GM19025 (cell line): ENCODE measurements at regions not wholly inside any gene's neighbourhood (a gene's known extent, or its start where the extent isn't known, plus 50 kb on each side); places are given as distances from the start of the nearest gene placed in this dataset.
"Not testable (repeated sequence)": the region's sequence is repeated elsewhere in the genome, so short reads cannot be mapped to it uniquely, and the experiment has no call there.

ENCODE experiments used
- ATAC-seq: cut with Tn5 transposase; IDR thresholded peaks from one replicate; pipeline ENCODE4 v1.9.1; 2021; ENCODE audit warnings: mild to moderate bottlenecking, low read depth, moderate library complexity; ENCODE audit not compliant: unreplicated experiment

DNA sequence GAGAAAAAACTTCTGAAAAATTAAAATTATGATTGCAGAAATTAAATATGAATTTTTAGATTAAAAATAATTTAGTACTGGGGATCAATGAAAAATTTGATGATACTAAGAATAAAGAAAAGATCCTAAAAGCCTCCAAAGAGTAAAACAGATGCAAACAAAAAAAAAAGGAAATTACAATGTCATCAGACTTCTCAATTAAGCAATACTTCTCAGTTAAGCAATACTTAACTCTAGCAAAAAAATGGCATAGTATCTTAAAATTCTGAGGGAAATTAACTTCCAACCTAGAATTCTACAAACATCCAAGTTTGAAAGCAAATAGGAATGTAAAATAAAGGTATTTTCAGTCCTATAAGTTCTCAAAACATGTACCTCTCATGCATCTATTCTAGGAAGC lies 141.2 kb upstream of the INTU start:
- ATAC-seq: no peak

DNA sequence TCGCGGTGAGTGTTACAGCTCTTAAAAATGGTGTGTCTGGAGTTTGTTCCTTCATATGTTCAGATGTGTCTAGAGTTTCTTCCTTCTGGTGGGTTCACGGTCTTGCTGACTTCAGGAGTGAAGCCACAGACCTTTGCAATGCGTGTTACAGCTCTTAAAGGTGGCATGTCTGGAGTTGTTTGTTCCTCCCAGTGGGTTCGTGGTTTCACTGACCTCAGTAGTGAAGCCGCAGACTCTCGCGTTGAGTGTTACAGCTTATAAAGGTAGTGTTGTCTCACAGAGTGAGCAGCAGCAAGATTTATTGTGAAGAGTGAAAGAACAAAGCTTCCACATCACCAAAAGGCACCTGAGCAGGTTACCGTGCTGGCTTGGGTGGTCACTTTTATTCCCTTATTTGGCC lies 135.9 kb upstream of the INTU start:
- ATAC-seq: not testable (repeated sequence)

DNA sequence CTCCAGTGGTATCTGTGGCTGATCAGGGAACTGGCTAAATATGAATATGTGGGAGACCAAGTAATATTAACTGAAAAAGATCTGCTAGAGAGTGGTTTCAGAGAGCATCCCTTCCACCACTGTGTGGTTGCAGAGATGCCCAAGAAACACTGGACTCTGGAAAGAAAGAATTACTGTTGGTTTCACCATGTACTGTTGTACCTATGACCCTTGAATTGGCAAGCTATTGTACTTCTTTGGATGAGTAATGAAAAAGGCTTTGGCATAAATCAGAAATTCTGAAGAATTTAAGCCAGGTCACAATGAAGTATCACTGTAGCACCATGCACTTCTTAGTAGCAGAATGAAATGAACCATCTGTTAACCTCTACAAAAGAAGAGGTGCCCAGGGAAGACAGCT lies 134.4 kb upstream of the INTU start:
- ATAC-seq: no peak

DNA sequence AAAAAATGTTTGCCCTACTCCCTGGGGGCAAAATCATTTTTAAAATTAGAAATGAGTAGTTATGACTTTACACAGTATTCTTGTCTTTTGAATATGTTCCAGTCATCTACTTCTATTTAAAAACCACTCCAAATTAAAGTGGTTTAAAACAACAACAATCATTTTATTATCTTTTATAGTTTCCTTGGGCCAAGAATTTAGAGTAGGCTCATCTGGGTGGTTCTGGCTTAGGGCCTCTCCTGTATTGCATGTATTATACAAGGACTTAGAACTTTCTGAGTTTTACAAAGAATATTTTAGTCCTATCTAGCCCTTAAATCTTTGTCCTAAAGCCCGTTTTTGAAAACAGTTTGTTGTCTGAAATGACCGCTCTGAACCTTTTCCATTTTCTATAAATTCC lies 132.5 kb upstream of the INTU start:
- no peak for ATAC-seq

DNA sequence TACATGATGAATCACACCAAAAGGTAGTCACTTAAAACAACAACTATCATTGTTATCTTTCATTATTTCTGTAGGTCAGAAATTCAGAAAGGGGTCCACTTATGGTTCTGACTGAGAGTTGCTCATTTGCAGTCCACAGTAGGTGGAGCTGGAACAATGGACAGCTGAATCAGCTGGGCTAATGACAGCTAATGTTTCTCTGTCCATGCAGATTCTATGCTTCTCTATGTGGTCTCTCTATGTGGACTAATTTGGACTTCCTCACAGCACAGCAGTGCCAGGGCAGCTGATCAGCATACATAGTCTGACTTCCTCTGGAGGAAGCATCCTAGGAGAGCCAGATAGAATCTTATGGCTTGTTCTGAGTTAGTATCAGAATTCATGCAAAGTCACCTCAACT lies 131.7 kb upstream of the INTU start:
- ATAC-seq: no peak

DNA sequence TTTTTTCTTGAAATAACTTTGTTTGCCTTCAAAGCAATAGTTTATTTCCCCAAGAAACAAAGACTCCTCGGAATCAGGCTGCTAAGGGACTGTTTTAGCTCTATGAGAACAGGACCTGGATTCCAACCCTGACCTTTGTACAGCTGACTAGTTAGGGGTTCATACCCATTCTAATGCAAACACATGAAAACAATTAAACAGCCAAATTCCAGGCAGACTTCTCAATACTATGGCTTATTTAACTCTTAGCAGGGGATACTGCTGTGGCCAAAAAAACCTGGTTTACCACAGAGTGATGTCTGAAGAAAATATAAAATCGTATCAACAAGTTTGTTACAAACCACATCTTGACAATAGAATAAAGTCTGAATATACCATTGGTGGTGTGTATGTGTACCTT lies 129.6 kb upstream of the INTU start:
- no peak for ATAC-seq

DNA sequence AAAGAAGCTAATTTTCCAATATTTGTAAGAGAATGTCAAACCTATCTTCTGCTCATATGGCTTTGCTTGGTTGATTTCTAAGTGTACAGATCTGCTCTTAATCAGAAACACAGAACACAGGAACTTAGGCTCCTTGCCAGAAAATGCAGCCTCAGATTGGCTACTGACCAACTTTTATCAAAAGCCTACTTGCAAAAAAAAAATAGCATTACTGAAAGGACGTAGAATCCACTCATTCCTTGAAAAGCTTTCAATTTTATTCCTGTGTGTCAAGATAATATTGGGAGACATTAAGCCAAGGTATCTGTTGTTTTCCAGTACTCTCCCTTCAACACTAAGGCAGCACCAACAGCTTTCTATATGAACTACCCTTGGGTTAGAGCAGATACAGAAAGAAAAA lies 127.6 kb upstream of the INTU start:
- no peak for ATAC-seq

DNA sequence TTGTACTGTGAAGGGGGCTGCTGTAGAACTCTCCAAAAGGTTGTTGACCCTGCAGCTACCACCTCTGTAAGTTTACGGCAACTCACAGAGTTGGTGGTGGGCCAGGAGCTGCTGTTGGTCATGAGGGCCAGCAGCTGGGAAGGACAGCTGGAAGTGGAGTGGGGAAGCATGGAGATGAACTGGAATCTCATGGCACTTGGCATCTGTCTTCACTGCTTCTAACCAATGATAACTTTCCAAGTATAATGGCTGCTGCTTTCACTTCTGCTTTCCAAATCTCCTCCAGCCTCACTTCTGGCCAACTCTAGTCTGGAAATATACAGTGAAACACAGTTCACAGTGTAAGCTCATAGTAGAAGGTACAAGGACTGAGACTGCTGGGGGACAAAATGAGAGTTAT lies 126.5 kb upstream of the INTU start:
- ATAC-seq: no peak

DNA sequence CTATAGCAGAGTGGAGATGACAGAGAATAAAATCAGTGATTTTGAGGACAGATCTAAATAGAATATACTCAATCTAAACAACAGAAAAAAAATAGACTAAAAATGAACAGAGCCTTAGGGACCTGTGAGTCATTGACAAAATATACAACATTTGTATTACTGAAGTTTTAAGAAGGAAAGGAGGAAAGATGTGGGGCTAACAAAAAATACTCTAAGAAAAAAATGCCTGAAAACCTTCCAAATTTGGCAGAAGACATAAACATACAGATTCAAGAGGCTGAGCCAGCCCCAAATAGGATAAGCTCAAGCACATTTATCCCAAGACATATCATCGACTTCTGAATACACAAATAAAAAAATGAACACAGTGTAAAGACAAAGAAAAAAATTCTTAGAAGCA lies 123.6 kb upstream of the INTU start:
- ATAC-seq: no peak

DNA sequence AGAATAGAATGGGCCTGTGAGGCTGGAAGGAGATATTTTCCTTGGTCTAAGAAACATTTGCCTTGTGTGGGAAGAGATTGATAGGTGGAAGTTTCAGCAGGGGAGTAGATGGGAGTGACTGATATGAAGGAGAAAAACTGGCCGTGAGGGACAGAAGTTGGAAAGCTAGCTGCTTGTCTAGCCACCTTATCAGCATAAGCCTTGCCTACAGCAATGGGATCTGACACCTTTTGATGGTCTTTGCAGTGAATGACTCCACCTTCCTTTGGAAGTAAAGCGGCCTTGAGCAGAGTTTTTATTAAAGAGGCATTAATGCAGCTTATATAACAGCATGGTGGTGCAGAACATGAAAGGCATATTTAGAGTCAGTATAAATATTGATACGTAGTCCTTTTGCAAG lies 120.1 kb upstream of the INTU start:
- not testable (repeated sequence) for ATAC-seq

DNA sequence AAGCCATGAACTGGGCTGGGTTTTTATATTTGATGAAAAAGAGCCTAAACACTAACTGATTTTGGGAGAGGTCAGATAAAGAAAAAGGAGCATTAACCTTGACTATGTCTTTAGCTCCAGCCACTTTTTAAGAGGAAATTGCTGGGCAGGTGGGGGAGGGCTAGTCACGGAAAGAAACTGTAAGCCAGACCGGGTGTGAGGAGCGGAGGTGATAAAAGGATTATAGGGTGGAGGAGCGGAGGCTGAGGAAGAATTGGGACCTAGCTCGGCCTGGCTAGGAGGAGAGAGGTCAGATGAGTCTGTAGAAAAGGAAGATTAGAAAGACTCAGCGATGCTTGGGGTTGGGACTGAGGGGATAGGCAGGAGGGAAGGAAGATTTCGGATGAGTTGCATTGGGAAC lies 117.5 kb upstream of the INTU start:
- ATAC-seq: not testable (repeated sequence)

DNA sequence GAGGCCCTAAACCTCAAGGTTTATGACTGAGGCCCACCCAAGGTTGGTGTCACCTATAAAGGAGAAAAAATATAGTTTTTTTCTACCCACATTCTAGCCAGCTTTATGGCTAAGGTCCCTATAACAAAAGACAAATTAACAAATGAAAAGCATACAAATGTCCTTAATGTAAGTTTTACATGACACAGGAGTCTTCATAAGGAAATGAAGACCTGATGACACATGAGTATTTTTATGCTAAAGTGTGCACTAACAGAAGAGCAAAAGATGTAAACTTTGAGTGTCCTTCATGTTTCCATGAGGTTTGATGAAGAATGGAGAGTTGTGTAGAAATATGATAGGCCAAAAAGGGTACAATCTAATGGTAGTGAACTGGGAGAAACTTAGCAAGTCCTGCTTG lies 114.7 kb upstream of the INTU start:
- no peak for ATAC-seq

DNA sequence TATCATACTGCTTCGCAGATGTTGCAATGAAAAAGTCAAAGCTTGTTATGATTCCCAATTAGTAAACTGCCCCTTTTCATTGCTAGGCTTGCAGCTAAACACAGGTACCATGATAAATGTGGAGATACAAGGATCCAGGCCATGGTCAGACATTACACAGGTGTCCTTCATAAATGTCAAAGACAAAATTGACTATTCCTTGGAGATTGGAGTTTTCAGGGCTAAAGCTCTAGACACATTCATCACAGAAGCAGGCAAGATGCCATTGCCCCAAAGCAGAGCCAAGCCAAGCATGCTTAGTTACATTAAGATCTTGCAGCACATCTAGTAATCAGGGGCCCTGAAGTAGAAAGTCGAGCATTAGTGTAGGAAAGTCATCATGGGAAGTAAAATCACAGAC lies 111.3 kb upstream of the INTU start:
- no peak for ATAC-seq

DNA sequence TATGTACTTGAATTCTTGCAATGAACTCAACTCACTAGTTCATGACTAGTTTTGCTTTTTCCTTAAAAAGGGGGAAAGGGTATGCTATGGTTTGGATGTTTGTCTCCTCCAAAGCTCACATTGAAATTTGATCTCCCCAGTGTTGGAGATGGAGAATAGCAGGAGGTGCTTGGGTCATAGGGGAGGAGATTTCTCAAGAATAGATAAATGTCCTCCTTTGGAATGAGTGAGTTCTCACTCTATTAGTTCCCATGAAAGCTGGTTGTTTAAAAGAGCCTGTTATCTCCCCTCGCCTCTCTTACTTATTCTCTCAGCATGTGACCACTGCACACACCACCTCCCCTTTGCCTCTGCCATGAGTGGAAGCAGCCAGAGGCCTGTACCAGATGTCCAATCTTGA lies 109.4 kb upstream of the INTU start:
- no peak for ATAC-seq

DNA sequence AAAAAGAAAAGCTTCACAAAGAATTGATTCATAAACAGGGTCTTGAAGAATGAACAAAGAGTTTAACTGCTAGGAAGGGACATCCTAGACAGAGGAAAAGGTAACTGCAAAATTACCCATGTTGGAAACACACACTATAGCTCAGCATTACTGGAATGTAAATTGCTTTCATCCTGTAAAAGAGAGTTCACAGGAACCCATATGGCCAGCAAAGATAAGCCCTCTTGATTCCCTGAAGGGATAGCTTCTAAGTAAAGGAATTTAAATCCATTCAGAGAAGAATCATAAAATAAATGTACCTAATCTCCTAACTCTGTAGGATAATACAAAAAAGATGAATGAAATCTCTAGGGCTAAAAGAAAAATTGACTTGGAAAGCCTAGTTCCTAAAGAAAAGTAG lies 107.1 kb upstream of the INTU start:
- ATAC-seq: no peak

DNA sequence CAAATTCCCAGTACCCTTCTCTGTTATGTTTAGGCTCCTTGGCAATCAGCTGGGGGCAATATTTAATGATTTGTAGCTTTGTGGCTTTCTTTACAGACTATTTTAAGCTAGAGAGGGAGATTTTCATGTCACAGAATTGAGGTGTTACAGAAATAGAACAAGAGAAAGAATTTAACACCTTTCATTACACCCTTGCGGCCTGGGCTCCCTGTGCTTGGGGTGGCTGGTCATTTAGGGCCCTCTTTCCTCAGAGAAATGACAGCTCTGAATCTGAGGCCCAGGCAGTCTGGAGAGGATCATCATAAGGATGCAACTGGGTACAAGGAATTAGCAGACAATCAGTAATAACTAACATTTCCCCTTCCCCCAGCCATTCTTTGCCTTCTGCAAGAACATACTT lies 104.5 kb upstream of the INTU start:
- ATAC-seq: no peak

DNA sequence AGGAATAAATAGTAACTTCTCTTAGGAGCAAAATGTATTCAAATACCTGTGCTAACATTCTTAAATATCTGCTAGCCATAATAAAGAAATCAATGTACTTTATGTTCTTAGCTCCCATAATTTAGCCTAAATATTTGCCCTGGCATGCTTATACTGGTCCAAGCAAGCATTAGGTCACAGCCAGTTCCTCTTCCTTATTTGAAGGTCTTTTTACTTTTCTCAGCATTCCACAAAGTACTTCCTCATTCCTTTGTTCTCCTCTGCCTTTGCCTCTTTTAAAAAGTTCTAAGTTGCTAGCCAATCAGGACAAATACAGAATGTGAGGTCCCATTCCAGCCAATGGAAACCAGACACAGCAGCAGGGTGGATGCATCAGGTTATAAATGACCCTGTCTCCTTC lies 102.9 kb upstream of the INTU start:
- not testable (repeated sequence) for ATAC-seq

DNA sequence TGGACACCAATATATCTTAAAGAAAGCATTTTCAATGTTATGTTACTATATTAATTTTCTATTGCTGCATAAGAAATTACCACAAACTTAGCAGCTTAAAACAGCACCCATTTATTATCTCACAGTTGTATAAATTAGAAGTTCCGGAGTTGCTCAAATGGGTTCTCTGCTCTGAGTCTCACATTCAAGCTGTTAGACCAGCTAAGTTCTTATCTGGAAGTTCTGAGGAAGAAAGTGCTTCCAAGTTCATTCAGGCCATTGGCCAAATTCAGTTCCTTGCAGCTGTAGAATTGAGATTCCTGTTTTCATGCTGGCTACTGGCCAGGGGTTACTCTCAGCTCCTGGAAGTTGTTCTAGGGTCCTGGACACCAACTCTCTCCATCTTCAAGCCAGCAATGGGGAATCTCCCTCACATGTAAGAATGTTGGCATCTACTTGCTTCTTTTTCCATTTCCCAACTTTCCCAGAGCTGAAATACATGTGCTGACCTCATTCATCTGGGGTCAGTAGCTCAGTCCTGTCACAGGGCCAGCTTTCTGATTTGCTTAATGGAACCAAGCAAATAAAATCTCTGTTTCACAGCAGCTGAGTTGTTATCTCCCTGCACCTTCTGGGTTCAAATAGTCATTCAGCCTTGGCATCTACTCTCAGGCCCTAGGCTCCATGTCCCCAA lies 99.6 kb upstream of the INTU start:
- ATAC-seq: no peak

DNA sequence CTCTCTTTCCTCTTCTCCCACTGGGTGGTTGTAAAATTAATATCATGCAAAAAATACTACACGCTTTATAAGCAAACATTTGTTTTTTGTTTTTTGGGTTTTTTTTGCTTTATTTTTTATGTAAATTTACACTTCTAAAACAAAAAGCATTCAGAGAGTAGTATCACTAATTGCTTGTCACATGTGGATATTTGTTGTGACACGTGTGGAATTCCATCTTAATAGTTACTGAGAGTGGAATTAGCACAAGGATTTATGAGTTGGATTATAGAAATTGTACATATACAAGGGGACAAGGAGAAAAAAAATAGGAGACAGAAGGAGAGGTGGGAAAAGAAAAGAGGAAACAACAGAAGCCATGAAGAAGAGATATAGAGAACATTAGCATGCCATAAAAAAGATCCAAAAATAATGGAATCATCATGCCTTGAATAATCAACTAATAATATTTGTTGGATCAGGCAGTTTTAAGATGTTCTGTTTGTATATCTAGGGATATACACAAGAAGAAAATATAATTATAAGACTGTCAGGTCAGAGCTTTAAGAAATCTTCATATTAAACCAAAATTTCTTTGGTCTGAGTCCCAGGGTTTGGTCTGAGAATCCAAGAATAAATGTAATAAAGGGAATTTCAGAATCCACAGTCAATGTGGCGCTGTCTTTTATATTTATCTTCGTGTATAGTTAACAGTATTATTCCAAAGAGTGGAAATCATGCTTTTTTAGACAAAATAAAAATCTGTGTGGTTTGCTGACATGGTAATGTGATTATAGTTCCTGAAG lies 98.5 kb upstream of the INTU start:
- no peak for ATAC-seq

DNA sequence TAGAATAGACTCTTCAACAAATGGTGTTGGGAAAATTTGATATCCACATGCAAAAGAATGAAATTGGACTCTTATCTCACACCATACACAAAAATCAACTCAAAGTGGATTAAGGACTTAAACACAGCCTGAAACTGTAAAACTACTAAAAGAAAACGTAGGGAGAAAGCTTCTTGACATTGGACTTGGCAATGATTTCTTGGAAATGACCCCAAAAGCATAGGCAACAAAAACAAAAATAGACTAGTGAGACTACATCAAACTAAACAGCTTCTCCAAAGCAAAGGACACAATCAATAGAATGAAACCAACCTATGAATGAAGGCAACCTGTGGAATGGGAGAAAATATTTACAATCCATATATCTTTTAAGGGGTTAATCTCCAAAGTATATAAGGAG lies 94.7 kb upstream of the INTU start:
- no peak for ATAC-seq

DNA sequence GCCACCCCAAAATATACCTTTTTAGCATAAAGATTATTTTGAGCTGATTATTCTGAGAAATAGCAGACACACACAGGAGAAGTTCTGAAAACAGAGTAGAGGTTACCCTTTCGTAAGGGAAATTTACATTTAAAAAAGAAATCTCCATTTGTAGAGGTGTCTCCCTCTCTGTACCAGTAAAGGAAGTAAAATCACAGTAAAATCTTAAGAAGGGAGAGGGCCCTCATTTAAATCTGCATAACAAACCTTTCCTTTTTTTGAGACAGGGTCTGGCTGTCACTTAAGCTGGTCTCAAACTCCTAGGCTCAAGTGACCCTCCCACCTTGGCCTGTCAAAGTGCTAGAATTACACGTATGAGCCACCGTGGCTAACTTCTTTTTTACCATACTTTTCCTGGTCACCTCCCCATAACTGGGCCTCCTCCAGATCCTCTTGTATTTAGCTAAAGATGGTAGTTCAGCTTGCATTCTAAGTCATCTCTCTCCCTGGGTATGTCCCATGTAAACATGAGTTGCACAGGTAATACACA lies 92.2 kb upstream of the INTU start:
- no peak for ATAC-seq

DNA sequence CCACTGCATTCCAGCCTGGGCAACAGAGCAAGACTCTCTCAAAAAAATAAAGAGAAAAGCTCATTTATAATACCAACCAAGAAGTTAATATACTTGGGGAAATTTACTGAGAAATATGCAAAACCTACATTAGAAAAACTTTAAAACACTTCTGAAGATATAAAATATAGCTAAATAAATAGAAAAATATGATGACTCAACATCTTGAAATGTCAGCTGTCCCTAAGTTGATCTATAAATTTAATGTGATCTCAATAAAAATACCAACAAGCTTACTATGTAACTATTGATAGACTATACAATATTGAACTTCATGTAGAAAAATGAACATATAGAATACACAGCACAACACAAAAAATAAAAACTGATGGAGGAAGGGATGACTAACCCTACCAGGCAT lies 87.5 kb upstream of the INTU start:
- no peak for ATAC-seq
